ENCODE measurements at regions not wholly inside any gene's neighbourhood (a gene's known extent, or its start where the extent isn't known, plus 50 kb on each side); places are given as distances from the start of the nearest gene placed in this dataset.

GRCh38 chr1:30356839-30357238, 366.5 kb downstream of the MATN1 start:
- no peak for ATAC-seq
- no peak for TF ChIP-seq OSR1 (CRISPR knock-in tag; IDR thresholded peaks at IDR 0.05)

DNA sequence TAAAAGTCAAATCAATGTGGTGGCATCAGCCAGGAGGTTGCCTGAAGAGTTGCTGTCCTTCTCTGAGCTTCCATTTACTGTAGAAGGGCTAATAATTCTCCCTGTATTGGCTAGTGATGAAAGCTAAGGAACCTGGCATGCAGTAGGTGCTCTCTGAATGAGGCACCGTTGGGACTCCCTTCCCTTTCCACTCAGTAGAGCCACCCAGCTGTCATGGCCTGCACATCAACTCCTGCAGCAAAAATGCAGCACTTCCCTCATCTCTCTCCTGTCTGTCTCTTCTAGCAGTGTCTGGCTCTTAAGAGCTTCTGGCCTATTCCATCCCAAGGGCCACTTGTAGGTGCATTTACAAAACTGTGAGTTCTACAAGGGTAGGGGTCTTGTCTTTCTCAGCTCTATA, 369.0 kb downstream of the MATN1 start:
- TF ChIP-seq, protein P1, sequence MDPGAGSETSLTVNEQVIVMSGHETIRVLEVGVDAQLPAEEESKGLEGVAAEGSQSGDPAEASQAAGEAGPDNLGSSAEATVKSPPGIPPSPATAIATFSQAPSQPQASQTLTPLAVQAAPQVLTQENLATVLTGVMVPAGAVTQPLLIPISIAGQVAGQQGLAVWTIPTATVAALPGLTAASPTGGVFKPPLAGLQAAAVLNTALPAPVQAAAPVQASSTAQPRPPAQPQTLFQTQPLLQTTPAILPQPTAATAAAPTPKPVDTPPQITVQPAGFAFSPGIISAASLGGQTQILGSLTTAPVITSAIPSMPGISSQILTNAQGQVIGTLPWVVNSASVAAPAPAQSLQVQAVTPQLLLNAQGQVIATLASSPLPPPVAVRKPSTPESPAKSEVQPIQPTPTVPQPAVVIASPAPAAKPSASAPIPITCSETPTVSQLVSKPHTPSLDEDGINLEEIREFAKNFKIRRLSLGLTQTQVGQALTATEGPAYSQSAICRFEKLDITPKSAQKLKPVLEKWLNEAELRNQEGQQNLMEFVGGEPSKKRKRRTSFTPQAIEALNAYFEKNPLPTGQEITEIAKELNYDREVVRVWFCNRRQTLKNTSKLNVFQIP (CRISPR knock-in tag; IDR thresholded peaks at IDR 0.05; ENCODE audit: borderline replicate concordance, low read depth), result no peak
- TF ChIP-seq ZNF70 (CRISPR knock-in tag; IDR thresholded peaks at IDR 0.05), result no peak
- TF ChIP-seq PATZ1 (CRISPR knock-in tag; IDR thresholded peaks at IDR 0.05; ENCODE audit: borderline replicate concordance), result no peak
- TF ChIP-seq ZNF8 (CRISPR knock-in tag; IDR thresholded peaks at IDR 0.05), result no peak
- TF ChIP-seq ESRRG (CRISPR knock-in tag; IDR thresholded peaks at IDR 0.05), result no peak
- no peak for TF ChIP-seq CSDC2 (CRISPR knock-in tag; IDR thresholded peaks at IDR 0.05)
- no peak for TF ChIP-seq CSRNP3 (CRISPR knock-in tag; IDR thresholded peaks at IDR 0.05)
- no peak for TF ChIP-seq BACH2 (CRISPR knock-in tag; IDR thresholded peaks at IDR 0.05; ENCODE audit: borderline replicate concordance)
- no peak for TF ChIP-seq CREB5 (CRISPR knock-in tag; IDR thresholded peaks at IDR 0.05; ENCODE audit: low read depth)
- TF ChIP-seq SNAI2 (CRISPR knock-in tag; IDR thresholded peaks at IDR 0.05), result no peak
- TF ChIP-seq ZC3H10 (CRISPR knock-in tag; IDR thresholded peaks at IDR 0.05), result no peak
- no peak for TF ChIP-seq RARB (CRISPR knock-in tag; IDR thresholded peaks at IDR 0.05)
- no peak for TF ChIP-seq ZNF565 (CRISPR knock-in tag; conservative IDR thresholded peaks at IDR 0.05; ENCODE audit: low read depth)
- no peak for TF ChIP-seq ISL1 (CRISPR knock-in tag; IDR thresholded peaks at IDR 0.05)
- TF ChIP-seq ARNTL (CRISPR knock-in tag; IDR thresholded peaks at IDR 0.05; ENCODE audit: borderline replicate concordance, low read depth), result no peak
- TF ChIP-seq ZFP3 (CRISPR knock-in tag; IDR thresholded peaks at IDR 0.05), result no peak
- no peak for ATAC-seq

GRCh38 chr1:30353637-30354036, 369.7 kb downstream of the MATN1 start:
- TF ChIP-seq SNAI2 (CRISPR knock-in tag; IDR thresholded peaks at IDR 0.05) (no peak), TSHZ2 (CRISPR knock-in tag; IDR thresholded peaks at IDR 0.05) (no peak), ZNF565 (CRISPR knock-in tag; conservative IDR thresholded peaks at IDR 0.05; ENCODE audit: low read depth) (no peak), ZFP30 (CRISPR knock-in tag; IDR thresholded peaks at IDR 0.05) (no peak), TOX (CRISPR knock-in tag; IDR thresholded peaks at IDR 0.05; ENCODE audit: borderline replicate concordance) (no peak), ZFP3 (CRISPR knock-in tag; IDR thresholded peaks at IDR 0.05) (no peak), RARB (CRISPR knock-in tag; IDR thresholded peaks at IDR 0.05) (no peak), PPARA (CRISPR knock-in tag; IDR thresholded peaks at IDR 0.05; ENCODE audit: borderline replicate concordance) (no peak), CSRNP3 (CRISPR knock-in tag; IDR thresholded peaks at IDR 0.05) (no peak), PATZ1 (CRISPR knock-in tag; IDR thresholded peaks at IDR 0.05; ENCODE audit: borderline replicate concordance) (no peak), ISL1 (CRISPR knock-in tag; IDR thresholded peaks at IDR 0.05) (no peak), BACH2 (CRISPR knock-in tag; IDR thresholded peaks at IDR 0.05; ENCODE audit: borderline replicate concordance) (no peak), GLIS3 (CRISPR knock-in tag; IDR thresholded peaks at IDR 0.05) (no peak), ZNF70 (CRISPR knock-in tag; IDR thresholded peaks at IDR 0.05) (no peak), ESRRG (CRISPR knock-in tag; IDR thresholded peaks at IDR 0.05) (no peak), OSR1 (CRISPR knock-in tag; IDR thresholded peaks at IDR 0.05) (no peak), ZC3H10 (CRISPR knock-in tag; IDR thresholded peaks at IDR 0.05) (no peak)
- TF ChIP-seq, protein P1 (CRISPR knock-in tag; IDR thresholded peaks at IDR 0.05; ENCODE audit: borderline replicate concordance, low read depth), result no peak
- no peak for ATAC-seq
